GM23338 (cell line): ENCODE measurements at regions not wholly inside any gene's neighbourhood (a gene's known extent, or its start where the extent isn't known, plus 50 kb on each side); places are given as distances from the start of the nearest gene placed in this dataset.

ENCODE experiments used
- ATAC-seq: fragments of 200-7000 bp; cut with Tn5 transposase; 3 replicates; pipeline ENCODE4 v1.9.1; 2020
- DNase-seq: peaks from one replicate; pipeline ENCODE4 v3.0.0-alpha.2; 2015; ENCODE audit warnings: low spot score
- H2AFZ ChIP-seq: fragments of 200-600 bp; sonication (generic); 2 replicates; pipeline ENCODE4 v1.8.0; 2016; ENCODE audit warnings: antibody characterized with exemption, mild to moderate bottlenecking, moderate library complexity
- H3F3A ChIP-seq: fragments of 200-600 bp; sonication (generic); replicated peaks from 2 replicates; pipeline ENCODE4 v1.8.0; 2017; ENCODE audit warnings: antibody characterized with exemption, mixed run types, low read depth
- H3K27ac ChIP-seq: fragments of 200-600 bp; sonication (generic); 2 replicates; pipeline ENCODE4 v1.6.1; 2016; ENCODE audit warnings: low read depth
- H3K27me3 ChIP-seq: fragments of 200-600 bp; sonication (generic); 2 replicates; pipeline ENCODE4 v1.8.0; 2016; ENCODE audit warnings: mild to moderate bottlenecking, mixed run types, moderate library complexity; ENCODE audit not compliant: insufficient read depth
- H3K36me3 ChIP-seq: fragments of 200-600 bp; sonication (generic); 2 replicates; pipeline ENCODE4 v1.8.0; 2016; ENCODE audit warnings: mild to moderate bottlenecking; ENCODE audit not compliant: insufficient read depth
- H3K4me1 ChIP-seq: fragments of 200-600 bp; sonication (generic); 2 replicates; pipeline ENCODE4 v1.8.0; 2016; ENCODE audit warnings: mild to moderate bottlenecking, moderate library complexity; ENCODE audit not compliant: insufficient read depth
- H3K4me2 ChIP-seq: fragments of 200-600 bp; sonication (generic); 2 replicates; pipeline ENCODE4 v1.7.1; 2017; ENCODE audit warnings: mixed run types
- H3K4me3 ChIP-seq: fragments of 200-600 bp; sonication (generic); 2 replicates; pipeline ENCODE4 v1.6.1; 2016; ENCODE audit warnings: mixed run types
- H3K79me2 ChIP-seq: fragments of 200-600 bp; sonication (generic); replicated peaks from 2 replicates; pipeline ENCODE4 v1.8.0; 2017; ENCODE audit warnings: mild to moderate bottlenecking; ENCODE audit not compliant: insufficient read depth
- H3K9me2 ChIP-seq: fragments of 200-600 bp; sonication (generic); 2 replicates; pipeline ENCODE4 v1.8.0; 2017; ENCODE audit not compliant: insufficient read depth
- H4K20me1 ChIP-seq: fragments of 200-600 bp; sonication (generic); replicated peaks from 2 replicates; pipeline ENCODE4 v1.8.0; 2017; ENCODE audit warnings: mild to moderate bottlenecking; ENCODE audit not compliant: insufficient read depth
- H3K27ac Mint-ChIP-seq: 2 replicates; pipeline ENCODE4 v1.8.0; 2020; ENCODE audit warnings: inconsistent platforms, mild to moderate bottlenecking, moderate library complexity, mixed read lengths
- H3K27me3 Mint-ChIP-seq: 3 replicates; pipeline ENCODE4 v1.8.0; 2022; ENCODE audit warnings: low read depth, mild to moderate bottlenecking, moderate library complexity, mixed read lengths, inconsistent platforms; ENCODE audit not compliant: insufficient read depth, poor library complexity
- H3K36me3 Mint-ChIP-seq: 3 replicates; pipeline ENCODE4 v1.8.0; 2021; ENCODE audit warnings: low read depth, mild to moderate bottlenecking, inconsistent platforms, moderate library complexity, mixed read lengths
- H3K4me1 Mint-ChIP-seq: 3 replicates; pipeline ENCODE4 v1.8.0; 2020; ENCODE audit warnings: mild to moderate bottlenecking, inconsistent platforms, mixed read lengths
- H3K4me3 Mint-ChIP-seq: 3 replicates; pipeline ENCODE4 v1.8.0; 2021; ENCODE audit warnings: moderate library complexity, mild to moderate bottlenecking, inconsistent platforms, mixed read lengths
- H3K9me3 Mint-ChIP-seq: 3 replicates; pipeline ENCODE4 v1.8.0; 2020; ENCODE audit warnings: moderate library complexity, mild to moderate bottlenecking, inconsistent platforms, mixed read lengths
- CREB1 ChIP-seq: fragments of 250-450 bp; sonication (Bioruptor Pico); IDR thresholded peaks from 2 replicates; pipeline ENCODE4 v1.5.0; 2020; ENCODE audit warnings: low read depth, mild to moderate bottlenecking, moderate library complexity
- EZH2phosphoT487 ChIP-seq: fragments of 200-600 bp; sonication (generic); IDR thresholded peaks from one replicate; pipeline ENCODE4 v1.8.1; 2018; ENCODE audit warnings: antibody characterized with exemption; ENCODE audit not compliant: unreplicated experiment
- JUNB ChIP-seq: IDR thresholded peaks from one replicate; pipeline ENCODE4 v1.6.1; 2016; ENCODE audit warnings: antibody characterized with exemption; ENCODE audit not compliant: unreplicated experiment
- NANOG ChIP-seq: IDR thresholded peaks from 2 replicates; pipeline ENCODE4 v1.6.1; 2016; ENCODE audit warnings: antibody characterized with exemption, borderline replicate concordance
- STAT1 ChIP-seq: IDR thresholded peaks from one replicate; pipeline ENCODE4 v1.6.1; 2016; ENCODE audit warnings: antibody characterized with exemption; ENCODE audit not compliant: unreplicated experiment
- ZNF114 ChIP-seq: fragments of 250-450 bp; sonication (Bioruptor Pico); IDR thresholded peaks from 2 replicates; pipeline ENCODE4 v1.5.0; 2020; ENCODE audit warnings: mild to moderate bottlenecking, moderate library complexity
- ZNF331 ChIP-seq: fragments of 250-450 bp; sonication (Bioruptor Pico); IDR thresholded peaks from 2 replicates; pipeline ENCODE4 v1.5.0; 2020; ENCODE audit warnings: low read depth, mild to moderate bottlenecking, moderate library complexity
- TF ChIP-seq, protein P1 (sequence below): IDR thresholded peaks from one replicate; pipeline ENCODE4 v1.6.1; 2018; ENCODE audit warnings: antibody characterized with exemption; ENCODE audit not compliant: unreplicated experiment
- TF ChIP-seq, protein P2 (sequence below): IDR thresholded peaks from 2 replicates; pipeline ENCODE4 v1.6.1; 2016; ENCODE audit warnings: antibody characterized with exemption

GRCh38 chr12:41709463-41710285, 435.0 kb downstream of the GXYLT1 start:
- Histone ChIP-seq H3F3A (no peaks in the 10 kb centered on the region), H3K36me3 (no peaks in the 10 kb centered on the region), H3K4me1 (peaks cover 32% of the 10 kb centered on the region), H3K27ac (peak overlapping the region; percentile 4; the same call in 1 of the 2 replicates), H3K79me2 (no peaks in the 10 kb centered on the region), H3K9me2 (no peaks in the 10 kb centered on the region), H3K4me2 (peak overlapping the region; percentile 16), H4K20me1 (no peaks in the 10 kb centered on the region), H2AFZ (no peak overlapping the region), H3K4me3 (no peak overlapping the region), H3K27me3 (no peaks in the 10 kb centered on the region)
- no peak overlapping the region for H3K27ac Mint-ChIP-seq
- TF ChIP-seq, protein P1, sequence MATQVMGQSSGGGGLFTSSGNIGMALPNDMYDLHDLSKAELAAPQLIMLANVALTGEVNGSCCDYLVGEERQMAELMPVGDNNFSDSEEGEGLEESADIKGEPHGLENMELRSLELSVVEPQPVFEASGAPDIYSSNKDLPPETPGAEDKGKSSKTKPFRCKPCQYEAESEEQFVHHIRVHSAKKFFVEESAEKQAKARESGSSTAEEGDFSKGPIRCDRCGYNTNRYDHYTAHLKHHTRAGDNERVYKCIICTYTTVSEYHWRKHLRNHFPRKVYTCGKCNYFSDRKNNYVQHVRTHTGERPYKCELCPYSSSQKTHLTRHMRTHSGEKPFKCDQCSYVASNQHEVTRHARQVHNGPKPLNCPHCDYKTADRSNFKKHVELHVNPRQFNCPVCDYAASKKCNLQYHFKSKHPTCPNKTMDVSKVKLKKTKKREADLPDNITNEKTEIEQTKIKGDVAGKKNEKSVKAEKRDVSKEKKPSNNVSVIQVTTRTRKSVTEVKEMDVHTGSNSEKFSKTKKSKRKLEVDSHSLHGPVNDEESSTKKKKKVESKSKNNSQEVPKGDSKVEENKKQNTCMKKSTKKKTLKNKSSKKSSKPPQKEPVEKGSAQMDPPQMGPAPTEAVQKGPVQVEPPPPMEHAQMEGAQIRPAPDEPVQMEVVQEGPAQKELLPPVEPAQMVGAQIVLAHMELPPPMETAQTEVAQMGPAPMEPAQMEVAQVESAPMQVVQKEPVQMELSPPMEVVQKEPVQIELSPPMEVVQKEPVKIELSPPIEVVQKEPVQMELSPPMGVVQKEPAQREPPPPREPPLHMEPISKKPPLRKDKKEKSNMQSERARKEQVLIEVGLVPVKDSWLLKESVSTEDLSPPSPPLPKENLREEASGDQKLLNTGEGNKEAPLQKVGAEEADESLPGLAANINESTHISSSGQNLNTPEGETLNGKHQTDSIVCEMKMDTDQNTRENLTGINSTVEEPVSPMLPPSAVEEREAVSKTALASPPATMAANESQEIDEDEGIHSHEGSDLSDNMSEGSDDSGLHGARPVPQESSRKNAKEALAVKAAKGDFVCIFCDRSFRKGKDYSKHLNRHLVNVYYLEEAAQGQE: no peak
- DNase-seq: peak; percentile 8
- ATAC-seq: no peak; the same call in 2 of the 3 replicates
- H3K36me3 Mint-ChIP-seq: no peaks in the 10 kb centered on the region
- no peak overlapping the region for H3K4me3 Mint-ChIP-seq
- peaks cover 26% of the 10 kb centered on the region for H3K4me1 Mint-ChIP-seq
- H3K27me3 Mint-ChIP-seq: peaks cover 2% of the 10 kb centered on the region
- no peaks in the 10 kb centered on the region; the same call in 2 of the 3 replicates for H3K9me3 Mint-ChIP-seq

DNA sequence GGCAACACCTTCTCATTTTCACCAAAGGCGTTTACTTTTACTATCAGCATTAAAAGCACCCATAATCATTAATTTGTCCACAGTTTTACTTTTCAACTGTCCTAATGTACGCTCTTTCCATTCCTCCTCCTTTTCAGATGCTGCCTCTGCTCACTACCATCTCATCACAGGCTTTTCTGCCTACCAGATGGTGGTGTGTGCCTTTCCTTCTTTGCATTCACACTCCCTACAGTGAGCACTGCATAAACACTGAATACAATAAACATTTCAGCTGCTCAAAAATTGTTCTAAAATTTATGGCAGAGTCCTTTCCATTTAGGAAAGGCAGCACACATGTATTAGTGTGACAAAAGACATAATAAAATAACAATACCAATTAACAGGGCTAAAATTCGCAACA, 435.7 kb downstream of the GXYLT1 start:
- Mint-ChIP-seq H3K4me3 (no peak overlapping the region; the same call in 2 of the 3 replicates), H3K36me3 (no peaks in the 10 kb centered on the region), H3K4me1 (peaks cover 26% of the 10 kb centered on the region), H3K27ac (peak overlapping the region; percentile 36; the same call in 1 of the 2 replicates), H3K27me3 (peaks cover 2% of the 10 kb centered on the region), H3K9me3 (no peaks in the 10 kb centered on the region; the same call in 2 of the 3 replicates)
- H3K4me3 ChIP-seq: no peak overlapping the region
- H3K27ac ChIP-seq: peak overlapping the region; percentile 22; the same call in 1 of the 2 replicates
- H3K4me2 ChIP-seq: peak overlapping the region; percentile 16
- no peak for TF ChIP-seq ZNF331 (CRISPR knock-in tag)
- TF ChIP-seq JUNB: no peak
- no peak for TF ChIP-seq STAT1
- TF ChIP-seq ZNF114: no peak
- no peak for TF ChIP-seq NANOG
- TF ChIP-seq, protein P2, sequence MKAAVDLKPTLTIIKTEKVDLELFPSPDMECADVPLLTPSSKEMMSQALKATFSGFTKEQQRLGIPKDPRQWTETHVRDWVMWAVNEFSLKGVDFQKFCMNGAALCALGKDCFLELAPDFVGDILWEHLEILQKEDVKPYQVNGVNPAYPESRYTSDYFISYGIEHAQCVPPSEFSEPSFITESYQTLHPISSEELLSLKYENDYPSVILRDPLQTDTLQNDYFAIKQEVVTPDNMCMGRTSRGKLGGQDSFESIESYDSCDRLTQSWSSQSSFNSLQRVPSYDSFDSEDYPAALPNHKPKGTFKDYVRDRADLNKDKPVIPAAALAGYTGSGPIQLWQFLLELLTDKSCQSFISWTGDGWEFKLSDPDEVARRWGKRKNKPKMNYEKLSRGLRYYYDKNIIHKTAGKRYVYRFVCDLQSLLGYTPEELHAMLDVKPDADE: no peak
- no peak for TF ChIP-seq EZH2phosphoT487
- TF ChIP-seq CREB1 (CRISPR knock-in tag): no peak
- TF ChIP-seq, protein P1: no peak
- no peaks in the 10 kb centered on the region for H3K79me2 ChIP-seq
- no peak overlapping the region for H2AFZ ChIP-seq
- peaks cover 32% of the 10 kb centered on the region for H3K4me1 ChIP-seq
- no peaks in the 10 kb centered on the region for H3K27me3 ChIP-seq
- H3K9me2 ChIP-seq: no peaks in the 10 kb centered on the region
- H3F3A ChIP-seq: no peaks in the 10 kb centered on the region
- no peaks in the 10 kb centered on the region for H3K36me3 ChIP-seq
- DNase-seq: peak; percentile 16
- peak; percentile 79 for ATAC-seq
- H4K20me1 ChIP-seq: no peaks in the 10 kb centered on the region
